Stimulated activated CD8-positive, alpha-beta memory T cell treated with anti-CD3 and anti-CD28 coated beads, Interleukin-7, amount 100 ng/mL, for 4 hours (primary cell): ENCODE measurements at regions not wholly inside any gene's neighbourhood (a gene's known extent, or its start where the extent isn't known, plus 50 kb on each side); places are given as distances from the start of the nearest gene placed in this dataset.
"Not testable (repeated sequence)": the region's sequence is repeated elsewhere in the genome, so short reads cannot be mapped to it uniquely, and the experiment has no call there.

Experiments
- DNase-seq, 2 donors: peaks; one replicate each; pipeline ENCODE4 v3.0.0-alpha.2; 2020; ENCODE audit warnings: low read depth in 2 of 2

GRCh38 chr14:98006008-98006407, 1208.8 kb downstream of the VRK1 start:
- DNase-seq: no peak

- no peak for DNase-seq
Observed at GRCh38 chr14:98008381-98009113, 1211.4 kb downstream of the VRK1 start.

GRCh38 chr14:98009177-98009576, 1212.0 kb downstream of the VRK1 start:
- not testable (repeated sequence) for DNase-seq

GRCh38 chr14:98010784-98011183, 1213.6 kb downstream of the VRK1 start:
- no peak for DNase-seq

GRCh38 chr14:98014851-98015615, 1217.9 kb downstream of the VRK1 start:
- no peak for DNase-seq

GRCh38 chr14:98015921-98016320, 1218.7 kb downstream of the VRK1 start:
- DNase-seq: no peak

GRCh38 chr14:98018628-98019027, 1221.4 kb downstream of the VRK1 start:
- DNase-seq: no peak

GRCh38 chr14:98022541-98023520, 1225.6 kb downstream of the VRK1 start:
- no peak for DNase-seq

GRCh38 chr14:98028162-98028561, 1231.0 kb downstream of the VRK1 start:
- no peak for DNase-seq

GRCh38 chr14:98035396-98035795, 1236.6 kb downstream of the BCL11B start:
- DNase-seq: no peak

GRCh38 chr14:98037831-98038230, 1234.2 kb downstream of the BCL11B start:
- no peak for DNase-seq

GRCh38 chr14:98056946-98057345, 1215.1 kb downstream of the BCL11B start:
- DNase-seq: no peak

- DNase-seq: no peak
Observed at GRCh38 chr14:98059106-98059505, 1212.9 kb downstream of the BCL11B start.

GRCh38 chr14:98062083-98062482, 1209.9 kb downstream of the BCL11B start:
- no peak for DNase-seq

- no peak for DNase-seq
Observed at GRCh38 chr14:98069712-98070171, 1202.3 kb downstream of the BCL11B start.

GRCh38 chr14:98070536-98070935, 1201.5 kb downstream of the BCL11B start:
- DNase-seq: no peak

- no peak for DNase-seq
Observed at GRCh38 chr14:98074111-98074510, 1197.9 kb downstream of the BCL11B start.

GRCh38 chr14:98077176-98077575, 1194.8 kb downstream of the BCL11B start:
- DNase-seq: no peak

- no peak for DNase-seq
Observed at GRCh38 chr14:98082833-98083232, 1189.2 kb downstream of the BCL11B start.

- no peak for DNase-seq
Observed at GRCh38 chr14:98085751-98086150, 1186.2 kb downstream of the BCL11B start.

GRCh38 chr14:98093111-98093510, 1178.9 kb downstream of the BCL11B start:
- no peak for DNase-seq

GRCh38 chr14:98099527-98099926, 1172.5 kb downstream of the BCL11B start:
- no peak for DNase-seq
